ENCODE measurements at regions not wholly inside any gene's neighbourhood (a gene's known extent, or its start where the extent isn't known, plus 50 kb on each side); places are given as distances from the start of the nearest gene placed in this dataset.

DNA sequence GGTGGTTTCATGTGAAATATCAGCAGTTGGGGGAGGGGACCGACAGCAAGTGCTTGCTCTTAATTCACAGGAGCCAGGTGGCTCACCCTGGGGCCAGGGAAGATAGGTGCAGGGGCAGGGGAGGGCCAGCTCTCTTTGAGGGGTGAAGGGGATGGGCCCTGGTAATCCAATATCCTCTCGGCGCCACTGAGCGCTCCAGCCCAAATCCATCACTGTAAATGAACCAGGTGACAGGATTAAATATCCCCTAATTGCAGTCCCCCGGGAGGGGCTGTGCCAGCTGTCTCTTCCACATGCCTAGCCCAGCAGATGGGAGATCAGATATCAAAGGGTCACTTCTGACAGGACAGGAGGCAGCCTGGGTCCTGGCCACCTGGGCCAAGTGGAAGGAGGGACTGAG, 531.8 kb upstream of the CADM1 start:
- TF ChIP-seq CTCF (IDR thresholded peaks at IDR 0.05) = no peak
- no peak for TF ChIP-seq POLR2AphosphoS5 (IDR thresholded peaks at IDR 0.05; ENCODE audit: low read depth, low read length)
- no peak for TF ChIP-seq REST (IDR thresholded peaks at IDR 0.05; ENCODE audit: insufficient read depth in 1 of 2, low read depth in 2 of 2, low read length in 1 of 2)
